ENCODE measurements at regions not wholly inside any gene's neighbourhood (a gene's known extent, or its start where the extent isn't known, plus 50 kb on each side); places are given as distances from the start of the nearest gene placed in this dataset.

- no peak for DNase-seq
- intact Hi-C loops (cut with DNase I), result no loop called here
- no peak overlapping the region for H3K4me3 ChIP-seq
- no peaks in the 10 kb centered on the region for H3K36me3 ChIP-seq
- H3K4me1 ChIP-seq, result no peaks in the 10 kb centered on the region
- H3K27me3 ChIP-seq, result no peaks in the 10 kb centered on the region
- ATAC-seq, result no peak
- H3K9me3 ChIP-seq, result no peaks in the 10 kb centered on the region
- H3K27ac ChIP-seq, result no peak overlapping the region
- no peak for TF ChIP-seq CTCF (IDR thresholded peaks at IDR 0.05)
- 82 to 83% methylated on average over 1 of the region's 1 CpG for WGBS, 2 donors
Measured at GRCh38 chr1:186775881-186776560, 52.7 kb upstream of the PLA2G4A start.

- ATAC-seq, result no peak
Measured at GRCh38 chr1:186775036-186775435, 53.7 kb upstream of the PLA2G4A start.

DNA sequence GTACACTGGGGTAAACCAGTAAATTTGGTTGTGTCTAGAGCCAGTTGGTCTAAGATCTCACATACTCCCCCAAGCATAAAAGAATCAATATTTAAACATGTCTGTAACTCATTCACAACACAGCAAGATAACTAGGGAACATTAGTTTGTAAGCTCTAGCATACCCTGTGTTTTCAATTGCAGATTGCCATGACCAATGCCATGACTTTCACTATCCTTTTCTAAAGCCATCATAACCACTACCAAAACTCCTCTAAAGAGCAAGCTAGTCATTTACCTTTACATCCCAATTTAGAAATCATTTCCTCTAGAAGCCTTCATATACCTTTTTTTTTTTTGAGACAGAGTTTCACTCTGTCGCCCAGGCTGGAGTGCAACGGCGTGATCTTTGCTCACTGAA lies 56.5 kb upstream of the PLA2G4A start:
- TF ChIP-seq CTCF (IDR thresholded peaks at IDR 0.05), result no peak
- Histone ChIP-seq H3K36me3 (no peaks in the 10 kb centered on the region), H3K4me1 (no peaks in the 10 kb centered on the region), H3K27me3 (no peaks in the 10 kb centered on the region), H3K9me3 (no peaks in the 10 kb centered on the region), H3K4me3 (no peak overlapping the region), H3K27ac (no peak overlapping the region)
- WGBS, 2 donors, result 95 to 96% methylated on average over 3 of the region's 3 CpGs
- intact Hi-C loops (cut with DNase I), result no loop called here
- ATAC-seq (no peak), DNase-seq (no peak)

More at GRCh38 chr1:186775036-186775435, 53.7 kb upstream of the PLA2G4A start:
- DNase-seq, result no peak
- no peak overlapping the region for H3K27ac ChIP-seq
- no peaks in the 10 kb centered on the region for H3K27me3 ChIP-seq
- intact Hi-C loops (cut with DNase I), result no loop called here
- TF ChIP-seq CTCF (IDR thresholded peaks at IDR 0.05), result no peak
- no peaks in the 10 kb centered on the region for H3K9me3 ChIP-seq
- H3K4me1 ChIP-seq, result no peaks in the 10 kb centered on the region
- no peaks in the 10 kb centered on the region for H3K36me3 ChIP-seq
- 61 to 74% methylated on average over 2 of the region's 2 CpGs for WGBS, 2 donors
- H3K4me3 ChIP-seq, result no peak overlapping the region

DNA sequence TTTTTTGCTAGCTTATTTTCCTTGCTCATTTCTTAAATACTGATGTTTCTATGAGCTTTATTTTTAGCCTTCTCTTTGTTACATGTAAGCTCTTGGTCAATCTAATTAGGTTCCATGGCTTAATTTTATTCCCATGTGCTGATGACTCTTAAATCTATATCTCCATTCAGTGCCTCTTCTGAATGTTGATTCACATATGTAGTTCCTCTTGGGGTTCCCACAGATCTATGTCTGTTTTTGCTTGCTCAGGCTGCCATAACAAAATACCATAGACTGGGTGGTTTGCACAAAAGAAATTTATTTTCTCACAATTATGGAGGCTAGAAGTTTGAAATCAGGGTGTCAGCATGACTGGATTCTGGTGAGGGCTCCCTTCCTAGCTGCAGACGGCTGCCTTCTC lies 58.3 kb upstream of the PLA2G4A start:
- Histone ChIP-seq H3K9me3 (no peaks in the 10 kb centered on the region), H3K27me3 (no peaks in the 10 kb centered on the region), H3K4me1 (no peaks in the 10 kb centered on the region), H3K4me3 (no peak overlapping the region), H3K27ac (no peak overlapping the region), H3K36me3 (no peaks in the 10 kb centered on the region)
- no peak for TF ChIP-seq CTCF (IDR thresholded peaks at IDR 0.05)
- 86 to 89% methylated on average over 1 of the region's 1 CpG for WGBS, 2 donors
- intact Hi-C loops (cut with DNase I), result no loop called here
- ATAC-seq, result no peak
- no peak for DNase-seq
